Colonic mucosa (tissue), 4 donors: ENCODE measurements at regions not wholly inside any gene's neighbourhood (a gene's known extent, or its start where the extent isn't known, plus 50 kb on each side); places are given as distances from the start of the nearest gene placed in this dataset.

Experiments used
- DNase-seq: peaks from one replicate; pipeline ENCODE4 v3.0.0-alpha.2; 2020
- H3K27ac ChIP-seq: fragments of 200-600 bp; one replicate; pipeline ENCODE4 v1.8.0; 2021
- H3K27me3 ChIP-seq: fragments of 200-600 bp; one replicate; pipeline ENCODE4 v1.8.0; 2021
- H3K36me3 ChIP-seq: fragments of 200-600 bp; one replicate; pipeline ENCODE4 v1.8.0; 2021
- H3K4me1 ChIP-seq: fragments of 200-600 bp; one replicate; pipeline ENCODE4 v1.8.0; 2021; ENCODE audit warnings: mild to moderate bottlenecking
- H3K4me3 ChIP-seq: fragments of 200-600 bp; one replicate; pipeline ENCODE4 v1.8.0; 2021
- H3K9ac ChIP-seq, 2 donors: one replicate each; pipeline ENCODE4 v1.7.0; 2013; ENCODE audit warnings: control low read depth in 2 of 2, low read depth in 2 of 2, low read length in 2 of 2
- H3K9me3 ChIP-seq: fragments of 200-600 bp; one replicate; pipeline ENCODE4 v1.8.0; 2021
- CTCF ChIP-seq: fragments of 200-600 bp; IDR thresholded peaks from one replicate; pipeline ENCODE4 v1.8.0; 2022; ENCODE audit warnings: antibody characterized with exemption, mild to moderate bottlenecking
- intact Hi-C: fragments of 100-400 bp; cut with DNase I; formaldehyde crosslinking; loops from one replicate; pipeline ENCODE4 v1.14.1; 2022
- donor health status: healthy.
- donor health status: DM: no; HTN: no; CAD: no.
- donor health status: DM: no; HTN: no; CAD: no.

GRCh38 chr7:152553671-152554317, 118.0 kb upstream of the KMT2C start:
- Histone ChIP-seq H3K4me1 (no peaks in the 10 kb centered on the region), H3K4me3 (no peak overlapping the region), H3K9ac (no peak overlapping the region), H3K27me3 (no peaks in the 10 kb centered on the region), H3K36me3 (no peaks in the 10 kb centered on the region), H3K9me3 (no peaks in the 10 kb centered on the region), H3K27ac (no peak overlapping the region)
- intact Hi-C loops = no loop called here
- TF ChIP-seq CTCF = no peak
- DNase-seq = no peak

DNA sequence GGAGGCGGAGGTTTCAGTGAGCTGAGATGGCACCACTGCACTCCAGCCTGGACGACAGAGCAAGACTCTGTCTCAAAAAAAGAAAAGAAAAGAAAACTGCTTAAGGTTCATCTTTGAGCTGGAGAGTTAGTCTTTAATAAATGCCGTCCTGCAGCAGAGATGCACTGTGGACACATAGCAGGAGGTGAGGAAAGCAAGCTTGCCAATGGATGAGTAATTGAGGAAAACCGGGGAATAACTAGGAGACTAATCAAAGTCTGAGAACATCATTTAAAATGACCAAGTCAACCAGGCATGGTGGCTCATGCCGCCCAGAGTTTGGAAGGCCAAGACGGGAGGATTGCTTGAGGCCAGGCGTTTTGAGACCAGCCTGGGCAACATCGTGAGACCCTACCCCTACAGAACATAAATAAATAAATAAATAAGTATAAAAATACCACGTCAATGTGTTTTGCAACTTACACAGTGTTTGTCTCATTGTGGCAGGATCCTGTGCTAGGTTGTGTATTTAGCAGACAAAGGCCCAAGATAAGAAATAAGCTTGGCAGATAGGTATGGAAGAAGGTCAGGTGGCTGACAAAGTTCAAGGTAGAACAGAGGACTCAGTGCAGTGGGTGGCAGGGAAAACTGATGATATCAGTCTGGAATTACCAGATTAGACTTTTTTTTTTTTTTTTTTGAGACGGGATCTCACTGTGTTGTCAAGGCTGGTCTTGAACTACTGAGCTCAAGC, 115.7 kb upstream of the KMT2C start:
- H3K9me3 ChIP-seq = no peaks in the 10 kb centered on the region
- no peak for DNase-seq
- no peaks in the 10 kb centered on the region for H3K27me3 ChIP-seq
- H3K36me3 ChIP-seq = no peaks in the 10 kb centered on the region
- no peak overlapping the region for H3K9ac ChIP-seq
- H3K27ac ChIP-seq = no peak overlapping the region
- no peak for TF ChIP-seq CTCF
- intact Hi-C loops = no loop called here
- H3K4me3 ChIP-seq = no peak overlapping the region
- H3K4me1 ChIP-seq = no peaks in the 10 kb centered on the region

DNA sequence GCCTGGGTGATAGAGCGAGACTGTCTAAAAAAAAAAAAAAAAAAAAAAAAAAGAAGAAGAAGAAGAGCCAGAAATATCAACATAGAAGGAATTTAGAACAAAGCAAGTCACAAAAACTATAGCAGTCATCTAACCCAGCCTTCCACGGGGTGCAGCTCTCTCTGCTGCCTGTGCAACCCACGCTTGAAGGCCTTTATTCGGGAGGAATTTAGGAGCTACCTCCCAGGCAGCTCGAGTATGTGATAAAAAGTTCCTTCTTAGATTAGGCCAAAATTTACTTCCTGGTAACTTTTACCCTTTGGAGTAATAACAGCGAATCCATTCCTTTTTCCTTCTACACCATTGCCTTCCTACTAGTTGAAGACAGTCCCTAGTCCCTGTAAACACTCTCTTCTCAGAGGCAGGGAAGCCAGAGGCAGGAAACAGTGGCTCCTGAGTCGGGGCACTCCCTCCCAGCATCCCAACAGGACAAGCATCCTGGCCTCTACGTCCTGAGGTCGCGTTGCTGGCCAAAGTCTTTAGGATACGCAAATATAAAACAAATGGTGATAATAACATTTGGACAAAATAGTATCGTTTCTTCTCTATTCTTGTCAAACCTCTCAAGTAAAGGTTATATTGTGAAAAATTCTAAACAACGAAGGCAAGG, 109.3 kb upstream of the KMT2C start:
- Histone ChIP-seq H3K36me3 (no peaks in the 10 kb centered on the region), H3K4me1 (no peaks in the 10 kb centered on the region), H3K9ac (no peak overlapping the region), H3K9me3 (no peaks in the 10 kb centered on the region), H3K27me3 (no peaks in the 10 kb centered on the region), H3K4me3 (no peak overlapping the region), H3K27ac (no peak overlapping the region)
- no peak for TF ChIP-seq CTCF
- DNase-seq = no peak
- intact Hi-C loops = no loop called here

DNA sequence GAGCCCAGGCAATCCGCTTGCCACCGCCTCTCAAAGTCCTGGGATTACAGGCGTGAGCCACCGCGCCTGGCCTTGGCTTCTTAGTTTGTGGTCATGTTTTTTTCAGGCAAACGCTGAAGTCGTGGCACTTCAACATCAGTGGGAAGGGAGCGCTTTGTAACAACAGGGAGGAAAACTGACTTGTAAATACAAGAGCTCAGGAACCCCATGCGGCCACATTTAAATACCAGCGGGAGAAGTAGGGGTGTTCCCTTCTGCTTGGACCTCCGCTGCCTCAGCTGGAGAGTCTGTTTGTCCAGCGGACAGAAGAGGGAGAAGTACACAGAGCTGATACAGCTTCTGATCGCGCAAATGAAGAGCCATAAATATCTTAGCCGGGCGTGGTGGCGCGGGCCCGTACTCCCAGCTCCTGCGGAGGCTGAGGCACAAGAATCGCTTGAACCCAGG, 108.7 kb upstream of the KMT2C start:
- H3K9me3 ChIP-seq = no peaks in the 10 kb centered on the region

DNA sequence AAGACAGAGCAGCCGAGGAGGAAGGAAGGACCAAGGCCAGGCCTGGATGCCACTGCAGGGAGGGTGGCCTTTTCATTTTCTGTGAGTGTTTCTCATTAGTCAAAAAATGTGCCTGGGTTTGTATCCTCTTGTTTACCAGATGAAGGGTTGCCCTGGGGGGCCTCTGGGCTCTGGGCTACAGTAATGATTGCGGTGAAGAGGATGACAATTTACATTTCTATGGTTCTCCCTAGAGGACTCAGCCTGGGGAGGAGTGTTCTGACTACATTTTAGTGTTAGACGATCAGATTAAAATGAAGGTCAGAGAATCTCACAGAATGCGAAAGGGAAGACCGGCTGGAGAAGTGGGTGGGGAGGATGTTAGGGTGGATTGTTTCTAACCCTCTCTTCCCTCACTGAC, 108.0 kb upstream of the KMT2C start:
- Histone ChIP-seq H3K4me3 (no peak overlapping the region), H3K9ac (no peak overlapping the region), H3K27ac (no peak overlapping the region), H3K36me3 (no peaks in the 10 kb centered on the region), H3K4me1 (no peaks in the 10 kb centered on the region), H3K27me3 (no peaks in the 10 kb centered on the region), H3K9me3 (no peaks in the 10 kb centered on the region)
- intact Hi-C loops = no loop called here
- TF ChIP-seq CTCF = no peak
- no peak for DNase-seq

More for the DNA sequence above, 108.7 kb upstream of the KMT2C start:
- Histone ChIP-seq H3K4me1 (no peaks in the 10 kb centered on the region), H3K27ac (no peak overlapping the region), H3K36me3 (no peaks in the 10 kb centered on the region), H3K4me3 (no peak overlapping the region), H3K9ac (no peak overlapping the region), H3K27me3 (no peaks in the 10 kb centered on the region)
- no peak for TF ChIP-seq CTCF
- no peak for DNase-seq
- intact Hi-C loops = no loop called here
